WI38 (cell line): ENCODE measurements at regions not wholly inside any gene's neighbourhood (a gene's known extent, or its start where the extent isn't known, plus 50 kb on each side); places are given as distances from the start of the nearest gene placed in this dataset.
"Not testable (repeated sequence)": the region's sequence is repeated elsewhere in the genome, so short reads cannot be mapped to it uniquely, and the experiment has no call there.

ENCODE experiments used
- H3K4me3 ChIP-seq: 2 replicates; pipeline ENCODE4 v1.5.1; 2011; ENCODE audit warnings: low read depth, mild to moderate bottlenecking, control low read depth, low read length
- CTCF ChIP-seq: IDR thresholded peaks from 2 replicates; pipeline ENCODE4 v1.5.1; 2012; ENCODE audit warnings: low read depth, mild to moderate bottlenecking, control low read depth, low read length

GRCh38 chr21:14673649-14674048 lies 127.5 kb upstream of the SAMSN1 start:
- TF ChIP-seq CTCF, result no peak
- H3K4me3 ChIP-seq, result no peak overlapping the region

GRCh38 chr21:14672466-14672865 lies 126.4 kb upstream of the SAMSN1 start:
- TF ChIP-seq CTCF, result no peak
- H3K4me3 ChIP-seq, result no peak overlapping the region

- H3K4me3 ChIP-seq, result no peak overlapping the region
- TF ChIP-seq CTCF, result no peak
Observed at GRCh38 chr21:14670409-14670808, 124.3 kb upstream of the SAMSN1 start.

- not testable (repeated sequence) for H3K4me3 ChIP-seq
Observed at GRCh38 chr21:14669092-14669491, 123.0 kb upstream of the SAMSN1 start.

- no peak overlapping the region for H3K4me3 ChIP-seq
- TF ChIP-seq CTCF, result no peak
Observed at GRCh38 chr21:14657241-14658008, 111.3 kb upstream of the SAMSN1 start.

- TF ChIP-seq CTCF, result no peak
- no peak overlapping the region for H3K4me3 ChIP-seq
Observed at GRCh38 chr21:14646893-14647292, 100.8 kb upstream of the SAMSN1 start.

- no peak for TF ChIP-seq CTCF
- no peak overlapping the region for H3K4me3 ChIP-seq
Observed at GRCh38 chr21:14645702-14646101, 99.6 kb upstream of the SAMSN1 start.

GRCh38 chr21:14632359-14632758 lies 86.2 kb upstream of the SAMSN1 start:
- no peak for TF ChIP-seq CTCF

More at GRCh38 chr21:14632359-14632758, 86.2 kb upstream of the SAMSN1 start:
- H3K4me3 ChIP-seq, result no peak overlapping the region
